HepG2 (cell line): ENCODE measurements at regions not wholly inside any gene's neighbourhood (a gene's known extent, or its start where the extent isn't known, plus 50 kb on each side); places are given as distances from the start of the nearest gene placed in this dataset.

ENCODE experiments used
- FOSL2 ChIP-seq: sonication (generic); formaldehyde crosslinking; IDR thresholded peaks from 2 replicates; pipeline ENCODE4 v1.4.0; 2020; ENCODE audit warnings: missing genetic modification reagents
- SIX1 ChIP-seq: sonication (generic); formaldehyde crosslinking; IDR thresholded peaks from 2 replicates; pipeline ENCODE4 v1.4.0; 2020; ENCODE audit warnings: missing genetic modification reagents, borderline replicate concordance
- SRY ChIP-seq: sonication (generic); formaldehyde crosslinking; IDR thresholded peaks from 2 replicates; pipeline ENCODE4 v1.8.0; 2022; ENCODE audit warnings: mild to moderate bottlenecking, missing genetic modification reagents
- TF ChIP-seq, protein P1 (sequence below): sonication (generic); formaldehyde crosslinking; IDR thresholded peaks from 2 replicates; pipeline ENCODE4 v1.4.0; 2020; ENCODE audit warnings: missing genetic modification reagents
- TF ChIP-seq, protein P2 (sequence below): IDR thresholded peaks from 2 replicates; pipeline ENCODE4 v1.6.1; 2012; ENCODE audit warnings: low read length, improper control_type of control experiment
- TF ChIP-seq, protein P3 (sequence below): sonication (generic); formaldehyde crosslinking; IDR thresholded peaks from 2 replicates; pipeline ENCODE4 v1.5.0; 2020; ENCODE audit warnings: mild to moderate bottlenecking, missing genetic modification reagents

DNA sequence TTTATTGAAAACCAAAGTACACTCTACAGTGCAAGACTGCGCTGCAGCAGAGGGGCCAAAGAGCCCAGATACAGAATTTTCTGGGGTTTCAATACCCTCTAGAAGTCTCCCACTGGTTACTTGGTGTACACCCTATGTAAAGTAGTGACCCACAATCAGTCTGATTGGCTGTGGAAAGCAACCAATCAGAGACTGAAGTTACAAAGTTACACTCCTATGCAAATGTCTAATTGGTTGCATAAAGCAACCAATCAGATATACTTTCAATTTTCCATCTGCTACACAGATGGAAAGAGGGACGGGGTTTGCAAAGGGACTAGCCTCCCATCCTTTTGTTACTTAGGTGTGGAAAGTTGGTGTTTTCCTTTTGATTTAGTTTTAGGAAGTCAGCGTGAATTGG is 198.9 kb upstream of the SH3BP4 start (continued):
- TF ChIP-seq FOSL2 (CRISPR knock-in tag) = no peak
- no peak for TF ChIP-seq SRY (CRISPR knock-in tag)
- no peak for TF ChIP-seq SIX1
- TF ChIP-seq, protein P1, sequence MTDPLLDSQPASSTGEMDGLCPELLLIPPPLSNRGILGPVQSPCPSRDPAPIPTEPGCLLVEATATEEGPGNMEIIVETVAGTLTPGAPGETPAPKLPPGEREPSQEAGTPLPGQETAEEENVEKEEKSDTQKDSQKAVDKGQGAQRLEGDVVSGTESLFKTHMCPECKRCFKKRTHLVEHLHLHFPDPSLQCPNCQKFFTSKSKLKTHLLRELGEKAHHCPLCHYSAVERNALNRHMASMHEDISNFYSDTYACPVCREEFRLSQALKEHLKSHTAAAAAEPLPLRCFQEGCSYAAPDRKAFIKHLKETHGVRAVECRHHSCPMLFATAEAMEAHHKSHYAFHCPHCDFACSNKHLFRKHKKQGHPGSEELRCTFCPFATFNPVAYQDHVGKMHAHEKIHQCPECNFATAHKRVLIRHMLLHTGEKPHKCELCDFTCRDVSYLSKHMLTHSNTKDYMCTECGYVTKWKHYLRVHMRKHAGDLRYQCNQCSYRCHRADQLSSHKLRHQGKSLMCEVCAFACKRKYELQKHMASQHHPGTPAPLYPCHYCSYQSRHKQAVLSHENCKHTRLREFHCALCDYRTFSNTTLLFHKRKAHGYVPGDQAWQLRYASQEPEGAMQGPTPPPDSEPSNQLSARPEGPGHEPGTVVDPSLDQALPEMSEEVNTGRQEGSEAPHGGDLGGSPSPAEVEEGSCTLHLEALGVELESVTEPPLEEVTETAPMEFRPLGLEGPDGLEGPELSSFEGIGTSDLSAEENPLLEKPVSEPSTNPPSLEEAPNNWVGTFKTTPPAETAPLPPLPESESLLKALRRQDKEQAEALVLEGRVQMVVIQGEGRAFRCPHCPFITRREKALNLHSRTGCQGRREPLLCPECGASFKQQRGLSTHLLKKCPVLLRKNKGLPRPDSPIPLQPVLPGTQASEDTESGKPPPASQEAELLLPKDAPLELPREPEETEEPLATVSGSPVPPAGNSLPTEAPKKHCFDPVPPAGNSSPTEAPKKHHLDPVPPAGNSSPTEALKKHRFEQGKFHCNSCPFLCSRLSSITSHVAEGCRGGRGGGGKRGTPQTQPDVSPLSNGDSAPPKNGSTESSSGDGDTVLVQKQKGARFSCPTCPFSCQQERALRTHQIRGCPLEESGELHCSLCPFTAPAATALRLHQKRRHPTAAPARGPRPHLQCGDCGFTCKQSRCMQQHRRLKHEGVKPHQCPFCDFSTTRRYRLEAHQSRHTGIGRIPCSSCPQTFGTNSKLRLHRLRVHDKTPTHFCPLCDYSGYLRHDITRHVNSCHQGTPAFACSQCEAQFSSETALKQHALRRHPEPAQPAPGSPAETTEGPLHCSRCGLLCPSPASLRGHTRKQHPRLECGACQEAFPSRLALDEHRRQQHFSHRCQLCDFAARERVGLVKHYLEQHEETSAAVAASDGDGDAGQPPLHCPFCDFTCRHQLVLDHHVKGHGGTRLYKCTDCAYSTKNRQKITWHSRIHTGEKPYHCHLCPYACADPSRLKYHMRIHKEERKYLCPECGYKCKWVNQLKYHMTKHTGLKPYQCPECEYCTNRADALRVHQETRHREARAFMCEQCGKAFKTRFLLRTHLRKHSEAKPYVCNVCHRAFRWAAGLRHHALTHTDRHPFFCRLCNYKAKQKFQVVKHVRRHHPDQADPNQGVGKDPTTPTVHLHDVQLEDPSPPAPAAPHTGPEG (CRISPR knock-in tag) = no peak
- TF ChIP-seq, protein P2, sequence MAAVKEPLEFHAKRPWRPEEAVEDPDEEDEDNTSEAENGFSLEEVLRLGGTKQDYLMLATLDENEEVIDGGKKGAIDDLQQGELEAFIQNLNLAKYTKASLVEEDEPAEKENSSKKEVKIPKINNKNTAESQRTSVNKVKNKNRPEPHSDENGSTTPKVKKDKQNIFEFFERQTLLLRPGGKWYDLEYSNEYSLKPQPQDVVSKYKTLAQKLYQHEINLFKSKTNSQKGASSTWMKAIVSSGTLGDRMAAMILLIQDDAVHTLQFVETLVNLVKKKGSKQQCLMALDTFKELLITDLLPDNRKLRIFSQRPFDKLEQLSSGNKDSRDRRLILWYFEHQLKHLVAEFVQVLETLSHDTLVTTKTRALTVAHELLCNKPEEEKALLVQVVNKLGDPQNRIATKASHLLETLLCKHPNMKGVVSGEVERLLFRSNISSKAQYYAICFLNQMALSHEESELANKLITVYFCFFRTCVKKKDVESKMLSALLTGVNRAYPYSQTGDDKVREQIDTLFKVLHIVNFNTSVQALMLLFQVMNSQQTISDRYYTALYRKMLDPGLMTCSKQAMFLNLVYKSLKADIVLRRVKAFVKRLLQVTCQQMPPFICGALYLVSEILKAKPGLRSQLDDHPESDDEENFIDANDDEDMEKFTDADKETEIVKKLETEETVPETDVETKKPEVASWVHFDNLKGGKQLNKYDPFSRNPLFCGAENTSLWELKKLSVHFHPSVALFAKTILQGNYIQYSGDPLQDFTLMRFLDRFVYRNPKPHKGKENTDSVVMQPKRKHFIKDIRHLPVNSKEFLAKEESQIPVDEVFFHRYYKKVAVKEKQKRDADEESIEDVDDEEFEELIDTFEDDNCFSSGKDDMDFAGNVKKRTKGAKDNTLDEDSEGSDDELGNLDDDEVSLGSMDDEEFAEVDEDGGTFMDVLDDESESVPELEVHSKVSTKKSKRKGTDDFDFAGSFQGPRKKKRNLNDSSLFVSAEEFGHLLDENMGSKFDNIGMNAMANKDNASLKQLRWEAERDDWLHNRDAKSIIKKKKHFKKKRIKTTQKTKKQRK = no peak
- TF ChIP-seq, protein P3, sequence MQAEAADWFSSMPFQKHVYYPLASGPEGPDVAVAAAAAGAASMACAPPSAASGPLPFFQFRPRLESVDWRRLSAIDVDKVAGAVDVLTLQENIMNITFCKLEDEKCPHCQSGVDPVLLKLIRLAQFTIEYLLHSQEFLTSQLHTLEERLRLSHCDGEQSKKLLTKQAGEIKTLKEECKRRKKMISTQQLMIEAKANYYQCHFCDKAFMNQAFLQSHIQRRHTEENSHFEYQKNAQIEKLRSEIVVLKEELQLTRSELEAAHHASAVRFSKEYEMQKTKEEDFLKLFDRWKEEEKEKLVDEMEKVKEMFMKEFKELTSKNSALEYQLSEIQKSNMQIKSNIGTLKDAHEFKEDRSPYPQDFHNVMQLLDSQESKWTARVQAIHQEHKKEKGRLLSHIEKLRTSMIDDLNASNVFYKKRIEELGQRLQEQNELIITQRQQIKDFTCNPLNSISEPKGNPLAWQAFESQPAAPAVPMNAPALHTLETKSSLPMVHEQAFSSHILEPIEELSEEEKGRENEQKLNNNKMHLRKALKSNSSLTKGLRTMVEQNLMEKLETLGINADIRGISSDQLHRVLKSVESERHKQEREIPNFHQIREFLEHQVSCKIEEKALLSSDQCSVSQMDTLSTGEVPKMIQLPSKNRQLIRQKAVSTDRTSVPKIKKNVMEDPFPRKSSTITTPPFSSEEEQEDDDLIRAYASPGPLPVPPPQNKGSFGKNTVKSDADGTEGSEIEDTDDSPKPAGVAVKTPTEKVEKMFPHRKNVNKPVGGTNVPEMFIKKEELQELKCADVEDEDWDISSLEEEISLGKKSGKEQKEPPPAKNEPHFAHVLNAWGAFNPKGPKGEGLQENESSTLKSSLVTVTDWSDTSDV = no peak
